ENCODE measurements at regions not wholly inside any gene's neighbourhood (a gene's known extent, or its start where the extent isn't known, plus 50 kb on each side); places are given as distances from the start of the nearest gene placed in this dataset.

- DNase-seq: no peak
Observed at GRCh38 chr13:86974995-86975328, 696.2 kb upstream of the SLITRK5 start.

- no peak for DNase-seq
Observed at GRCh38 chr13:86976521-86977324, 694.4 kb upstream of the SLITRK5 start.

GRCh38 chr13:86986448-86986847 is 684.7 kb upstream of the SLITRK5 start:
- no peak for DNase-seq

GRCh38 chr13:86992251-86992650 is 678.9 kb upstream of the SLITRK5 start:
- no peak for DNase-seq

- no peak for DNase-seq
Observed at GRCh38 chr13:87003265-87003664, 667.9 kb upstream of the SLITRK5 start.

- no peak for DNase-seq
Observed at GRCh38 chr13:87005511-87005910, 665.7 kb upstream of the SLITRK5 start.

- DNase-seq: no peak
Observed at GRCh38 chr13:87035526-87035925, 635.6 kb upstream of the SLITRK5 start.

GRCh38 chr13:87042946-87043345 is 628.2 kb upstream of the SLITRK5 start:
- DNase-seq: no peak

GRCh38 chr13:87052731-87053130 is 618.4 kb upstream of the SLITRK5 start:
- no peak for DNase-seq

- DNase-seq: no peak
Observed at GRCh38 chr13:87057807-87058520, 613.2 kb upstream of the SLITRK5 start.

GRCh38 chr13:87058786-87059329 is 612.3 kb upstream of the SLITRK5 start:
- DNase-seq: no peak

GRCh38 chr13:87078947-87079795 is 592.0 kb upstream of the SLITRK5 start:
- DNase-seq: no peak

- DNase-seq: no peak
Observed at GRCh38 chr13:87080100-87080779, 590.9 kb upstream of the SLITRK5 start.

- no peak for DNase-seq
Observed at GRCh38 chr13:87084192-87084591, 587.0 kb upstream of the SLITRK5 start.

GRCh38 chr13:87087741-87088140 is 583.4 kb upstream of the SLITRK5 start:
- DNase-seq: no peak

- no peak for DNase-seq
Observed at GRCh38 chr13:87089391-87089790, 581.8 kb upstream of the SLITRK5 start.

GRCh38 chr13:87093399-87093798 is 577.8 kb upstream of the SLITRK5 start:
- no peak for DNase-seq

GRCh38 chr13:87094646-87095045 is 576.5 kb upstream of the SLITRK5 start:
- no peak for DNase-seq

GRCh38 chr13:87100431-87100830 is 570.7 kb upstream of the SLITRK5 start:
- no peak for DNase-seq

GRCh38 chr13:87107651-87108050 is 563.5 kb upstream of the SLITRK5 start:
- no peak for DNase-seq

GRCh38 chr13:87120476-87120875 is 550.7 kb upstream of the SLITRK5 start:
- DNase-seq: no peak

- DNase-seq: no peak
Observed at GRCh38 chr13:87122551-87122950, 548.6 kb upstream of the SLITRK5 start.

All from midbrain (tissue), 1 donor.